HUES6 (cell line): ENCODE measurements at regions not wholly inside any gene's neighbourhood (a gene's known extent, or its start where the extent isn't known, plus 50 kb on each side); places are given as distances from the start of the nearest gene placed in this dataset.

ENCODE experiments used
- H3K27ac ChIP-seq: 2 replicates; pipeline ENCODE4 v1.7.0; 2013; ENCODE audit warnings: low read depth, mild to moderate bottlenecking, low read length, inconsistent platforms
- H3K27me3 ChIP-seq: 2 replicates; pipeline ENCODE4 v1.6.1; 2013; ENCODE audit warnings: low read length; ENCODE audit not compliant: control insufficient read depth, insufficient read depth
- H3K36me3 ChIP-seq: 2 replicates; pipeline ENCODE4 v1.6.1; 2013; ENCODE audit warnings: low read length; ENCODE audit not compliant: control insufficient read depth, insufficient read depth
- H3K4me1 ChIP-seq: 2 replicates; pipeline ENCODE4 v1.6.1; 2013; ENCODE audit warnings: low read length; ENCODE audit not compliant: control insufficient read depth, insufficient read depth
- H3K4me3 ChIP-seq: 2 replicates; pipeline ENCODE4 v1.5.1; 2013; ENCODE audit warnings: low read depth, low read length
- H3K9ac ChIP-seq: one replicate; pipeline ENCODE4 v1.6.1; 2013; ENCODE audit warnings: mild to moderate bottlenecking, low read length
- H3K9me3 ChIP-seq: 2 replicates; pipeline ENCODE4 v1.6.1; 2013; ENCODE audit warnings: low read depth, low read length; ENCODE audit not compliant: control insufficient read depth, insufficient read depth

DNA sequence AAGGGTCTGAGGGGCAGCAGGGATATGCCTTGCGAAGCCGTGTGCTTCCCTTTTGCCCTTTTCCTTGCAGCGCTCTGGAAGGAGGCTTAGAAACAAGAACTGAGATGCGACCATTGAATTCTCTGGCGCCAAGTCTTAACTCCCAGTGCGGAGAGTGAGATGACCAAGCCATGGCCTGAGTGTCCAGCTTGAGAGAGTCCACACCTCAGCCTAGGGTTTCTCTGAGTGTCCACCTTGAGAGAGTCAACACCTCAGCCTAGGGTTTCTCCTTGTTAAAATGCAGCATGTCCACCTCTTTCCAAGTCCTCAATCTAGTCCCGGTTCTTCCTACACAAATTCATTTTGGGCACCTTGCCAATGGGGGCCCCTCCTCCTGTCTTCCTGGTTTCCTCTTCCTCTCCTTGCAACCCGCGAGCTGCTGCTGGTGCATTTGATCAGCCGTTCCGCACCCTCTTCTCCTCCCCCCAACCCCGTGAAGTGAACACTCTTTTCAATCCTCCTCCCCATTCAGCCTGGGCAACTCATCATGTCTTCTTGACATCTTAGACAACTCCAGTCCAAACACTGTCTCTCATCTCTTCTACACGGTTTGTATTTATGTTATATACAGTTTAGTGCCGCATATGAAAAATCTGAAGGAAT lies 178.2 kb upstream of the PITRM1 start:
- H3K36me3 ChIP-seq: no peaks in the 10 kb centered on the region
- H3K27me3 ChIP-seq: no peaks in the 10 kb centered on the region
- no peak overlapping the region for H3K4me3 ChIP-seq
- H3K9me3 ChIP-seq: peaks cover 5% of the 10 kb centered on the region; the same call in 1 of the 2 replicates
- H3K4me1 ChIP-seq: no peaks in the 10 kb centered on the region
- no peak overlapping the region for H3K27ac ChIP-seq
- no peak overlapping the region for H3K9ac ChIP-seq

DNA sequence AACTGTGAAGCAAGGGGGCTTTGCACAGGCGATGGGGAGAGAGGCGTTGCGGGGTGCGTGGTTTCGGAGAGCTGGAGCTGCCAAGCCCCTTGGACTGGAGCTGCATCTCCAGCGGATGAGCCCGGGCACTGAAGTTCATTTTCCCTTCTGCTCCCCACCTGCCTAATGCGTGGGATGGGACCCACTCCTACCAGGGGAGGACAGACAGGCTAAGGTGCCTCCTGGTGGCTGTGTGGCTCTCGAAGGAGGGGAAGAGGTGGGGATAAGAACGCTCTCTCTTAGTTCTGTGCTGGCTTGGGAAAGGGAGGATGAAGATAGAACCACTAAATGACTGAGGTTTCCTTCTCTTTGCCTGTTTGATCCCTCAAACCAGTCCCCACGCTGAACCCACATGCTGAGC lies 177.6 kb upstream of the PITRM1 start:
- Histone ChIP-seq H3K27me3 (no peaks in the 10 kb centered on the region), H3K4me1 (no peaks in the 10 kb centered on the region), H3K4me3 (no peak overlapping the region)

DNA sequence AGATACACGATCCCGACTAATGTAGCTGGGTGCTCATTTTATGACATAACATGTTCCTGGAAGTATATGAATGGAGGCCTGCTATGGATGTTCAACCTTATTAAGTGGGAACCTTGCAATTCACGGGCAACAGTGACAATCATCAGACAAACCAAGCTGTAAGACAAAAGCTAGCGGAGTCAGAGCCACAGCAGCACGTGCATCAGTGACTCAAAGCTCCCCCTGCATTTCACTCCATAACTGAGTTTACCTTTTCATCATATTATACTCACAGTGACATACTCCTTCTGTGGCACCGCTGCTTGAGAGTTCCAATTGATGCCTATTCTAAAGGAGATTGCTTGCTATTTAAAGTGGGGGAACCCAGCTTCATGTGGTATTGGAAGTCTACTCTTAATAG lies 176.0 kb upstream of the PITRM1 start:
- Histone ChIP-seq H3K27me3 (no peaks in the 10 kb centered on the region), H3K4me3 (no peak overlapping the region), H3K9ac (no peak overlapping the region)

More for the DNA sequence above, 177.6 kb upstream of the PITRM1 start:
- no peak overlapping the region for H3K27ac ChIP-seq
- H3K36me3 ChIP-seq: no peaks in the 10 kb centered on the region
- no peak overlapping the region for H3K9ac ChIP-seq
- H3K9me3 ChIP-seq: peaks cover 5% of the 10 kb centered on the region; the same call in 1 of the 2 replicates

DNA sequence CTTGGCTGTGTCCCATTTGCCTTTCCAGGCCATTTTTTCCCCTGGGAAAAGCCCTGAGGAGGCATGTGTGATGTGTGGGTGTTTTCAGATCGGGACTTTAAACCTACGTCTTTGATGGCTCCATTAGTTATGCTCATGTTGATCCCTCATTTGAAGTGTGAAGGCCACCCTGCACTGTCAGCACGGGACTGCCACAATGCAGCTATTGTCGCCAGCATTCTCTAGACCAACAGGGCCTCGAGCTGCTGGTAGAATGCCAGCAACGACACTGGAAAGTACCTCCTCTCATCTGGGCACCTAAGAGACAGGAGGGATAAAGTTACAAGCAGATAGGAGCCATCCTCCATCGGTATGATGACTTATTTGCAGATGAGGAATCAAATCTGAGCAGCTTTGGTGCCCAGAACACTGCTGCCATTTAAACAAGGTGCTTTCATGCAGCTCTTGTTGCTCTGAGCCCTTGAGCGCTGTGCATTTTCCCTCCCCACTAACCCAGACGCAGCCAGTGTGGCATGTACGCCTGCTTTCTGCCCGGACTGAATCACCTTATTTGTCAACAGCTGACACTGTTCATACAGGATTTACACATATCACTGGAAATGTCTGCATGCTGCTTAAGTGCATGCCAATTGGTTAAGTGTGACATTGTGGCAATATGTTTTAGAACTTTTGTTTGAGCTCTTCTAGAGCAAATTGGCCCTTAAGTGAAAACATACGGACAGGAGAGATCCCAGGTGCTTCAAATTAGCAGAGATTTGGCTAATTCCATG lies 175.0 kb upstream of the PITRM1 start:
- no peaks in the 10 kb centered on the region for H3K27me3 ChIP-seq
- no peaks in the 10 kb centered on the region for H3K4me1 ChIP-seq
- H3K4me3 ChIP-seq: no peak overlapping the region
- H3K9ac ChIP-seq: no peak overlapping the region
- H3K9me3 ChIP-seq: no peaks in the 10 kb centered on the region
- no peaks in the 10 kb centered on the region for H3K36me3 ChIP-seq
- H3K27ac ChIP-seq: no peak overlapping the region

More for the DNA sequence above, 176.0 kb upstream of the PITRM1 start:
- no peaks in the 10 kb centered on the region for H3K4me1 ChIP-seq
- H3K27ac ChIP-seq: no peak overlapping the region
- H3K36me3 ChIP-seq: no peaks in the 10 kb centered on the region
- H3K9me3 ChIP-seq: peaks cover 2% of the 10 kb centered on the region; the same call in 1 of the 2 replicates

DNA sequence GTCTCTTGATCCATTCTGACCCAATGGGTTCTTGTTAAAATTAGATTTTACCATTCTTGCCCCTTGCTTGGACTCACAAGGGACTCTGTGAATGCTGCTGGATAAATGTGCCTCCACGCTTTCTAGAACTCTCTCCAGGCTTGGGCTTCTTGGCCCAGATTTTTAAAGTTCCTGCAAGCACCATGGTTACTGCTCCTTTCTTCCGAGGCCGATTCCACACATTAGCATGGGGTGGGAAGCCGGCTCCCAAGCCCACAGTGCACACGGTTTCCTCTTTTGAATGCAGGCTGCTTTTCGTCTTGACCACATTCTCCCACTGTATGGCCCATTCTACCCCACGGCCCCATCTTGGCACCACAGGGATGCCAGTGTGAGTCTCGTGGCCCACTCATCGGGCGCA lies 174.3 kb upstream of the PITRM1 start:
- Histone ChIP-seq H3K9me3 (no peaks in the 10 kb centered on the region), H3K4me3 (no peak overlapping the region), H3K9ac (no peak overlapping the region), H3K27ac (no peak overlapping the region), H3K36me3 (no peaks in the 10 kb centered on the region), H3K27me3 (no peaks in the 10 kb centered on the region), H3K4me1 (no peaks in the 10 kb centered on the region)

DNA sequence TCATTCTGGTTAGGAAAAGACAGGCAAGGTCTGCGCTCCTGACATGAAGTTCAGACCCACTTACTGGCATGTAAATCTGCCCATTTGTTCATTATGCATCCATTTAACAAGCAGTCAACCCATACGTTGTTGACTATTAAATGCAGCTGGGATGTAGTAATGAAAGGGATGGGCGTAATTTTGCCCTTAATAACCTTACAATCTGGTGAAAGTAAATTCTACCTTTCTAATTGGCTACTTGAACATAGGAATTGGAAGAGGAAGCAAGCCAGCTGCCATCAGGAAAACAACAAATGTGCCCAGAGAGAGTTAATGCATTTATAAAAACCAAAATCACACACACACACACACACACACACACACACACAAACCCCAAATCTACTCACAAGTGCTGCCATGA lies 170.2 kb upstream of the PITRM1 start:
- H3K4me3 ChIP-seq: no peak overlapping the region
- H3K36me3 ChIP-seq: no peaks in the 10 kb centered on the region
- no peaks in the 10 kb centered on the region for H3K9me3 ChIP-seq
- H3K27ac ChIP-seq: no peak overlapping the region
- H3K27me3 ChIP-seq: no peaks in the 10 kb centered on the region
- no peak overlapping the region for H3K9ac ChIP-seq
- no peaks in the 10 kb centered on the region for H3K4me1 ChIP-seq

DNA sequence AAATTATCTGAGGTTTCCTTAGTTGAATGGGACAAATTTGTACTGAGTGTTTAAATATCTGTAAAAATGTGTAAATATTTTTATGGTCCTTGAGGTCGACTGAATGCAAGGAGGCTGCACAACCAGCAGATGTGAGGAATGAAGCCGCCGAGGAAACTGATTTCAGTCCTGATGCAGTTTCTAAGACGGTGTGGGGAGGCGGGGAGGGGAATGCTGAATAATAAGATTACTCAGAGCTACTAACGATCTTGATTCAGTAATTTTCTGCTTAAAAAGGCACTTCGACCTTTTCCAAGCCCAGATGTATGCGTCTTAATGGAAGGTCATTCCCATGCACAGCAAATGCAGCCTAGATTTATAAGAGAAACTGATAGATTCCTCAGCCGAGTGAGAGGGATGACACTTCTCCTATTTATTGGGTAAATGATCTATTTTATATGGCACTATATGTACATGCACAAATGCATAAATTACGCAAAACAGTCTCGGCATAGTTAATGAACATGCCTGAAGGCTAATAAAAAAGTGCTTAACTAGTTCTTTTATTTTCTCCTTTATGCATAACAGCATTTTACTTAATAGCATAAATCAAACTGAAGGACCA lies 167.6 kb upstream of the PITRM1 start:
- H3K4me1 ChIP-seq: 0 out of 2 replicates have a peak, but pooled peaks cover 7% of the 10 kb centered on the region

DNA sequence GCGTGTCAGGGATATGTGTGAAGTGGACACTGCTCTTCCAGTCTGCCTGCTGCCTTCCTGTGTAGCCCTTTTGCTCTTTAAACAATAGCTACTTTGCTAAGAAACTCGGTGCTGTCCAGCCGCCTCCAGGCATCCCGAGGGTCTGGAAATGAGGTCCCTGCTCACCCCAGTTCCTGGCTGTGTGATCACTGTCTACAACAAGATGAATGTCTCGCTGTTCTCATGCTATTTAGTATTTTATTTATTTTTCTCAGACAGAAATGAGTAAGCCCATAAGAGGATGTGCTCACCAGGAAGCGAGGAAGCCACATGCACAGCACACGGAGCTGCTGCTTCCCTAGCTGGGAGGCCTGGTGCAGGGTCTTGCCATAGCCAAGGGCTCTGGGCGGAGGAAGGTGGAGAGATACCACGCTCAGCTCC lies 167.0 kb upstream of the PITRM1 start:
- Histone ChIP-seq H3K27ac (no peak overlapping the region), H3K9ac (no peak overlapping the region), H3K9me3 (no peaks in the 10 kb centered on the region), H3K36me3 (no peaks in the 10 kb centered on the region), H3K27me3 (no peaks in the 10 kb centered on the region), H3K4me3 (no peak overlapping the region), H3K4me1 (0 out of 2 replicates have a peak, but pooled peaks cover 7% of the 10 kb centered on the region)

More for the DNA sequence above, 167.6 kb upstream of the PITRM1 start:
- H3K9ac ChIP-seq: no peak overlapping the region
- no peaks in the 10 kb centered on the region for H3K27me3 ChIP-seq
- H3K27ac ChIP-seq: no peak overlapping the region
- H3K9me3 ChIP-seq: no peaks in the 10 kb centered on the region
- H3K4me3 ChIP-seq: no peak overlapping the region
- H3K36me3 ChIP-seq: no peaks in the 10 kb centered on the region

DNA sequence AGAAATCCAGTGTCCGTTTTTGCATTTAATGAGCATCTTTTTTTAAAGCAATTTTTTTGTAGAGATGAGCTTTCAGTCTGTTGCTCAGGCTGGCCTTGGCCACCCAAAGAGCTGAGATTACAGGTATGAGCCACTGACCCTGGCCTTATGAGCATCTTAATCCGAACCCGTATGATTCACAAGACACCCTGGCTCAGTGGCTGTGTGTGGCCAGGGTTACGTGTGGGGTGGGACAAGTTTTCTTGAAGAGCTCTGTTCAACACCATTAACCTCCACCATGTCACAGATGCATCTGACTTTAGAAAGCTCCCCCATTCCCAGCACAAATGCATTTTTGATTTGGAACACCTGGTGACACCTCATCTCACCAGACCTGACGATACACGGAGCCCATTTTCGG lies 166.5 kb upstream of the PITRM1 start:
- Histone ChIP-seq H3K9ac (no peak overlapping the region), H3K9me3 (no peaks in the 10 kb centered on the region), H3K4me1 (0 out of 2 replicates have a peak, but pooled peaks cover 7% of the 10 kb centered on the region), H3K36me3 (no peaks in the 10 kb centered on the region), H3K27me3 (no peaks in the 10 kb centered on the region), H3K27ac (no peak overlapping the region), H3K4me3 (no peak overlapping the region)

DNA sequence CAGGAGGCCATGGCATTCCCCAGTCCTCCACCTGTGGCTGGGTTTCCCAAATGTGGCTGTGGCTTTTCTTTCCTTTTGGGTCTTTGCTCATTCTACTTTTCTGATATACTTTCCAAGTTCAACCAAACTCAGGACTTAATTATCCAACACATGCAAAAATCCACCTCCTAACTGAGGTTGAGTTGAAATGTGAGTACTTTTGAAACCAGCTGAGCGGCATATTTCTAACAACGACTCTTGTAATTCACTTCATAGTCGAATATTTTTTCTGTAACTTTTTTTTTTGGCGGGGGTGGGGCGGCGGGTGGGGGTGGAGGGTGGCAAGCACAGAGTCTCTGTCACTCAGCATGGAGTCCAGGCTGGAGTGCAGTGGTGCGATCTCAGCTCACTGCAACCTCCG lies 165.2 kb upstream of the PITRM1 start:
- Histone ChIP-seq H3K27ac (no peak overlapping the region), H3K36me3 (no peaks in the 10 kb centered on the region), H3K4me1 (peaks cover 9% of the 10 kb centered on the region; the same call in 1 of the 2 replicates), H3K27me3 (no peaks in the 10 kb centered on the region), H3K9ac (no peak overlapping the region), H3K4me3 (no peak overlapping the region), H3K9me3 (no peaks in the 10 kb centered on the region)
